Lower lobe of right lung (tissue), 2 donors: ENCODE measurements at regions not wholly inside any gene's neighbourhood (a gene's known extent, or its start where the extent isn't known, plus 50 kb on each side); places are given as distances from the start of the nearest gene placed in this dataset.

Source experiments
- ATAC-seq, 2 donors: fragments of 200-7000 bp; cut with Tn5 transposase; one replicate each; pipeline ENCODE4 v1.9.1; 2020 to 2022; ENCODE audit warnings: mild to moderate bottlenecking in 2 of 2, moderate library complexity in 2 of 2
- DNase-seq: peaks from one replicate; pipeline ENCODE4 v3.0.0-alpha.2; 2020
- H3K27ac ChIP-seq: fragments of 200-600 bp; one replicate; pipeline ENCODE4 v1.8.0; 2022
- H3K27me3 ChIP-seq: fragments of 200-600 bp; one replicate; pipeline ENCODE4 v1.8.0; 2022; ENCODE audit warnings: low read depth
- H3K36me3 ChIP-seq: fragments of 200-600 bp; one replicate; pipeline ENCODE4 v1.8.0; 2022; ENCODE audit warnings: mild to moderate bottlenecking
- H3K4me1 ChIP-seq: fragments of 200-600 bp; one replicate; pipeline ENCODE4 v1.8.0; 2022
- H3K4me3 ChIP-seq: fragments of 200-600 bp; one replicate; pipeline ENCODE4 v1.8.0; 2022; ENCODE audit warnings: mild to moderate bottlenecking
- H3K9me3 ChIP-seq: fragments of 200-600 bp; one replicate; pipeline ENCODE4 v1.8.0; 2022
- CTCF ChIP-seq: fragments of 200-600 bp; IDR thresholded peaks from one replicate; pipeline ENCODE4 v1.8.0; 2022; ENCODE audit warnings: antibody characterized with exemption, mild to moderate bottlenecking
- intact Hi-C: fragments of 100-400 bp; cut with DNase I; formaldehyde crosslinking; loops from one replicate; pipeline ENCODE4 v1.11.0; 2022
- donor health status: DM: no; HTN: yes; CAD: no; lungs with severe emphysema.

- ATAC-seq (no peak), DNase-seq (no peak)
- Histone ChIP-seq H3K4me1 (peaks cover 21% of the 10 kb centered on the region), H3K36me3 (no peaks in the 10 kb centered on the region), H3K4me3 (no peak overlapping the region), H3K9me3 (no peaks in the 10 kb centered on the region), H3K27me3 (no peaks in the 10 kb centered on the region), H3K27ac (no peak overlapping the region)
- TF ChIP-seq CTCF: no peak
- intact Hi-C loops: no loop called here
Observed at GRCh38 chr20:39983655-39984054, 705.4 kb downstream of the MAFB start.

- no peak for ATAC-seq
- H3K27ac ChIP-seq: no peak overlapping the region
- TF ChIP-seq CTCF: no peak
- H3K4me1 ChIP-seq: peaks cover 21% of the 10 kb centered on the region
- no peaks in the 10 kb centered on the region for H3K9me3 ChIP-seq
- H3K4me3 ChIP-seq: no peak overlapping the region
- no peaks in the 10 kb centered on the region for H3K27me3 ChIP-seq
- H3K36me3 ChIP-seq: no peaks in the 10 kb centered on the region
- no peak for DNase-seq
- intact Hi-C loops: no loop called here
Observed at GRCh38 chr20:39983183-39983582, 705.9 kb downstream of the MAFB start.

- DNase-seq (no peak), ATAC-seq (no peak)
- no peak overlapping the region for H3K4me3 ChIP-seq
- TF ChIP-seq CTCF: no peak
- H3K4me1 ChIP-seq: no peaks in the 10 kb centered on the region
- H3K36me3 ChIP-seq: no peaks in the 10 kb centered on the region
- intact Hi-C loops: no loop called here
- peaks cover 2% of the 10 kb centered on the region for H3K9me3 ChIP-seq
- H3K27me3 ChIP-seq: no peaks in the 10 kb centered on the region
- no peak overlapping the region for H3K27ac ChIP-seq
Observed at GRCh38 chr20:39974966-39975501, 714.0 kb downstream of the MAFB start.

DNA sequence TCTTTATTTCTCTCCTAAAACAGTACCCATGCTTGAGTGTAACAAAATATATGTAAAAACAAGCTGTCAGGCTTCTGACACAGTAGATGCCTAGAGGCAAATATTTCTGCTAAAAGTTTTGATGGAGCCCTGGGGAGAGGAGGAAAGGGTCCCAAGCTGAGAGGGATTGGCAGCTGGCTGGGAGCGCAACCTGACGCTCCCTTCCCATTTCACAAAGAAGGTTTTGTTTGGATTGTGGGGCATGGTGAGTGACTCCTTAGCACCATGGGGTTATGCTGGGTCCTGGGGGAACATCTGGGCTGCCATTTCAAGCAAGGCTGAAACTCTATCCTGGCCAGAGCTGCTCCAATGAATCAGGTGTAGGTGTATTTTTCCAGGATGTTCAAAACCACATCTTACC, 720.5 kb downstream of the MAFB start:
- Histone ChIP-seq H3K4me1 (no peaks in the 10 kb centered on the region), H3K27me3 (no peaks in the 10 kb centered on the region), H3K4me3 (no peak overlapping the region), H3K9me3 (peaks cover 2% of the 10 kb centered on the region), H3K36me3 (no peaks in the 10 kb centered on the region), H3K27ac (no peak overlapping the region)
- DNase-seq (no peak), ATAC-seq (no peak)
- TF ChIP-seq CTCF: no peak
- intact Hi-C loops: no loop called here

GRCh38 chr20:39967806-39968205, 721.2 kb downstream of the MAFB start:
- no peak overlapping the region for H3K27ac ChIP-seq
- no peaks in the 10 kb centered on the region for H3K4me1 ChIP-seq
- H3K4me3 ChIP-seq: no peak overlapping the region
- intact Hi-C loops: no loop called here
- DNase-seq (no peak), ATAC-seq (no peak)
- peaks cover 2% of the 10 kb centered on the region for H3K9me3 ChIP-seq
- no peak for TF ChIP-seq CTCF
- H3K27me3 ChIP-seq: no peaks in the 10 kb centered on the region
- no peaks in the 10 kb centered on the region for H3K36me3 ChIP-seq
